CD4-positive, alpha-beta T cell treated with Interleukin-15 for 1 hour (primary cell): ENCODE measurements at regions not wholly inside any gene's neighbourhood (a gene's known extent, or its start where the extent isn't known, plus 50 kb on each side); places are given as distances from the start of the nearest gene placed in this dataset.
"Not testable (repeated sequence)": the region's sequence is repeated elsewhere in the genome, so short reads cannot be mapped to it uniquely, and the experiment has no call there.

Experiments used
- DNase-seq: peaks from one replicate; pipeline ENCODE4 v3.0.0-alpha.2; 2020

DNA sequence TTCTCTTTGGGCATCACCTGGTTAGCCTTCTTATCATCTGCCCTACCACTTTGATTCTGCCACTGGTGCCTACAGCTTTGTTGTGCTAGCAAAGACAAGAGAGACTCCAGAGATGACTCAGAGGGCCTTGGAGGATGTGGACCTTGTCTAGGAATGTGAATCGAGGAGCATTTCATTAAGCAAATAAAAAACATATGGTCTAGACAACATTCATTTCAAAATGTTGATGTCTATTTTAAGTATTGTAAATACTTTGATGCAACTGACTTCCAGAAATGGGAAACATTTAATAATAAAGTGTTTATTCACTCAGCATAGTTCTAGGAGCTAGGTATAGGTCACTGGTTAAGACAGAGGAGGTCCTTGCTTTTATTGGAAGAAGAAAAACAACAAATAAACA is 195.5 kb downstream of the CDCA7 start:
- no peak for DNase-seq

GRCh38 chr2:173552531-173552930 is 197.9 kb downstream of the CDCA7 start:
- no peak for DNase-seq

DNA sequence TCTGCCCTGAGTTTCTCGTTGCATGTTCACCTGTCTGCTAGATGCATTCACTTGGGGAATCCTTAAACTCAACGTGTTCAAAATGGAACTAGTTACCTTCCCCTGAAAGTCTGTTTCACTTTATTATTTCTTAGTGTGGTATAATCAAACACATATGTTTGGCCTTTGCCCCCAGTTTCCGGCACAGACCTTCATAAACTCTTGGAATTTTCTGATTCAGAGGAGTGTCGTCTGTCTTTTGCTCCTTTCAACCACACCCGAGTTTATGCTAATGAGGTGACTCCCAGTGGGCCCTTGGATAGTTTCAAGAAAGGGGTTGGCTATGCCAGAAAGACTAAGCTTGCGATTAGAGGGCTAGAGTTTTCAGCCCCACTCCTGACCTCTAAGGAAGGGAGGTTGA is 198.9 kb downstream of the CDCA7 start:
- no peak for DNase-seq

- no peak for DNase-seq
Observed at GRCh38 chr2:173555833-173556232, 201.2 kb downstream of the CDCA7 start.

DNA sequence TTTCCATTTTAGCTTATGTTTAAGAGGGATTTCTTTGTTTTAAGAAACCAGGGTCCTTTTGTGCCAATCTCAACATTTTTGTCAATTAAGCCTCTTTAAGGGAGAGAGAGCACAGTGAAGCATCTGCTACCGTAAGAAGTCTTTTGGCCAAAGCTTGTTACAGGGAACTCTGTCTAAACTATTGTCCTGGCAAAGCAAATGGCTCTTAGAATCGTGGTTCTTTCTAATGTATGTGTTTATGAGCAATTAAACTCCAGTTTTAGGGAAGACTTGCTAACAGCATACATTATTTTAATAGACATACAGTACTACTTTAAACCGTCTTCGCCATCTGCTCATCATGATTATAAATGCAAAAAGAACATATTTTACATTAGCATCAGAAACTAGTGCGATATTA is 202.1 kb downstream of the CDCA7 start:
- no peak for DNase-seq

GRCh38 chr2:173557497-173557896 is 202.8 kb downstream of the CDCA7 start:
- no peak for DNase-seq

DNA sequence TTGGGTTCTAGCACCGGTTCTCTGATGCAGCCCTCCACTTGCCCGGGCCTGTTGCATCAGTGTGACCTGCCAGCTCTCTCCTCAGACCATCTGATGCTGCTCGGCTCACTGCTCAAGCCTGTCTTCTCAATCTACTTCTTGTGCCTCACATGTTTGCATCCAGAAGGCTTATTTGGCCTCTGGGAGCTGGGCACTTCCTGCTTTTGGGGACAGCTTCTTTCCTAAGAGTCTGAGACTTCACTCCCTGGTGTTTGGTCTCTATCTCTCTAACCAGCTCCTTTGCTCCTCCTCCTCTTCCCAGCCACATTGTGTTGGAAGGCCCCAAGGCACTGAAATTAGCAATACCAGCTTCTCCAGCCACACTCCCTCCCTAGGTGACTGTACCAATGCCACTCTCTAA is 212.8 kb downstream of the CDCA7 start:
- DNase-seq, result no peak

DNA sequence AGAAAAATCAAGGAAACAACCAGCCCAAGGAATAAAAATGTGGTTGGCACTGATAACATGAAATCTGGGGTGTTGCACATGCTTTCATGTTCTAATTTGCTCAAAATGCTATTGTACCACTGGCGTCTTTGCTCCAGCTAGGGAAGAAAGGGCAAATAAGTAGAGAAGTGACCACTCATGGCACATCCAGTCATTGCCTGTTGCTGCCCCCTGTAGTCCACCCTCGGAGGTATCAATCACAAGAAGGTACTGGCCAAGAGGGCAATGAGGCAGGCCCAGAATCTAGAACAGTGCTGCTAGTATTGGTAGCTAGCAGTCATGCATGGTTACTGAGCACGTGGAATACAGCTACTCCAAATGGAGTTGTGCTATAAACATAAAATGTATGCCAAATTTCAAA is 213.4 kb downstream of the CDCA7 start:
- no peak for DNase-seq

- DNase-seq, result no peak
Observed at GRCh38 chr2:173571021-173571821, 216.5 kb downstream of the CDCA7 start.

- DNase-seq, result no peak
Observed at GRCh38 chr2:173571887-173572680, 217.4 kb downstream of the CDCA7 start.

- no peak for DNase-seq
Observed at GRCh38 chr2:173572848-173573247, 218.2 kb downstream of the CDCA7 start.

DNA sequence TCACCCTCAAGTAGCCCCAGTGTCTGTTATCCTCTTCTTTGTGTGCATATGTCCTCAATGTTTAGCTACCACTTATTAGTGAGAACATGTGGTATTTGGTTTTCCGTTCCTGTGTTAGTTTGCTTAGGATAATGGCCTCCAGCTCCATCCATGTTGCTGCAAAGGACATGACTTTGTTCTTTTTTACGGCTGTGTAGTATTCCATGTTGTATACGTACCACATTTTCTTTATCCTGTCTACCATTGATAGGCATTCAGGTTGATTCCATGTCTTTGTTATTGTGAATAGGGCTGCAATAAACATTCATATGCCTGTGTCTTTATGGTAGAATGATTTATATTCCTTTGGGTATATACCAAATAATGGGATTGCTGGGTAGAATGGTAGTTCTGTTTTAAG is 219.1 kb downstream of the CDCA7 start:
- not testable (repeated sequence) for DNase-seq

DNA sequence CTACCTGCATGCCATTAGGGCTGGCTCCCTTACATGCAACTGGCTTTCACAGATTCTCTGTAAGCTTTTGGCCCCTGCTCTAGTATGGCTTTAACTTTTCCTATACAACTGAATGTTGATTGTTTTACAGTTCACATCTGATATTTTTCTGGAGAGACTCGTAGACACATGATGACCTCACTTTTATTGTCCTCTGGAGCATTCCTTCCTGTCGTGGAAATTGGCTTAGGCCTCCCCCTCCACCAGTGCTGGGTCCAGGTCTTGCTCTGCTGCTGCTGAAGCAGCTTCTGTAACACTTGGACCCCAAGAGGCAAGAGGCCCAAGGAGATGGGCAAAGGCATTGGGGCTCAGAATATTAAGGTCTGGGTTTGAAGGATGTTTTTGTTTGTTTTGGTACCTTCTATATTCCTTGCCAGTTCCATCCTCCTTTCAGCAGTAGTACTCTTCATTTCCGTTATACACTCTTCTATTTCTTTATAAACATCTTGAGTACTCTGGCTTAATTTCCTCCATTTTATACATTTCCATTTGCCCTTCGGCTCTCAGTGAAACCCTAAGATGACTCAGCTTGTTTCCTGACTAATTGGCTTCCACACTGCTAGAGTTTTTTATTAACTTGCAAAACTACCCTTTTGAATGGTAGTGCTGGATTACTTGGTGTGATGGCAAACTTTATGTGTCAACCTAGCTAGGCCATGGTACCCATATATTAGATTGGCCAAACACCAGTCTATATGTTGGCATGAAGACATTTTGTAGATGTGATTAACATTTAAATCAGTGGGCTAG is 219.8 kb downstream of the CDCA7 start:
- no peak for DNase-seq

DNA sequence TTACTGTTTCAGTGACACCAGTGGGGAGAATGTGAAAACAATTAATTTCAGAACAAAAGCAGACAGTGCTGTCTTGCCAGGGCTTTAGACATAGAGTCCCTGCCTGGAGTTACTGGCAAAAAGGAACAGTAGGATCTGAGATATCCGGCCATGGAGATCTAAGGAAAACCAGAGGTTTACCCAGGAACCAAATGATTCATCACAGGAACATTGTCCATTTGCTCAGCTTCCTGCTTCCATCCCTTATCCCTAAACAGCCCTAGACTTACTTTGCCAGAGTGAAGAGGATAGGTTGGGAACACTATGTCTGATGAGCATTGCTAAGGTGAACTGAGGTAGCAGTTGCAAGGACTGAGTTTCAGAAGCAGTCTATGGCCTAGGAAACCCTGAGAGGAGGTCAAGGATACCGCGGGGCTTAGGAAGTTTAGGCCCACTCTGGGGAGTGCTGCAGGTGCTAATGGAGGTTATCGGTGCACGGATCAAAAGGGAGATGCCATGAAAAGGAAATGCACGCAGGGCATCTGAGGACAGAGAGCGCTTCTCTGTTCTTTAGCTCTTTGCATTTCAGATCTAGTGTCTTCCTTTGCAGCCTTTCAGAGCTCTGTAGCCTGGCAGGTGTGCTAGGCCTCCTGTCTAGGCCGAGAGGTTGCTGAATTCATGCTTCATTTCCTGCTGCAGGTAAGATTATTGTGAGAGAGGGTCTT is 223.9 kb downstream of the CDCA7 start:
- DNase-seq, result no peak

DNA sequence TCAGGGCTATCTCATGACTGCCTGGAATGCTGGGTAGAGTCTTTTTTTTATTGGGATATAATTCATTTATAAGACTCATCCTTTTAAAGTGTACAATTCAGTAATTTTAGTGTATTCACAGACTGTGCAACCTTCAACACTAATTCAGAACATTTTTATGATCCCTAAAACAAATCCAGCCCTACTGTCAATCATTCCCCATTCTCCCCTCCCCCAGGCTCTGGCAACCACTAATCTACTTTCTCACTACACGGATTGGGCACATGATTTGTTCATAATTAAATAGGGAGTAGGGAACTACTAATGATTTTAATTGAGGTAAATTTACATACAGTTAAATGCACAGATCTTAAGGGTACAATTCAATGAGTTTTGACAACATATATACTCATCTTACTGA is 225.7 kb downstream of the CDCA7 start:
- no peak for DNase-seq

- no peak for DNase-seq
Observed at GRCh38 chr2:173580956-173581355, 226.3 kb downstream of the CDCA7 start.

DNA sequence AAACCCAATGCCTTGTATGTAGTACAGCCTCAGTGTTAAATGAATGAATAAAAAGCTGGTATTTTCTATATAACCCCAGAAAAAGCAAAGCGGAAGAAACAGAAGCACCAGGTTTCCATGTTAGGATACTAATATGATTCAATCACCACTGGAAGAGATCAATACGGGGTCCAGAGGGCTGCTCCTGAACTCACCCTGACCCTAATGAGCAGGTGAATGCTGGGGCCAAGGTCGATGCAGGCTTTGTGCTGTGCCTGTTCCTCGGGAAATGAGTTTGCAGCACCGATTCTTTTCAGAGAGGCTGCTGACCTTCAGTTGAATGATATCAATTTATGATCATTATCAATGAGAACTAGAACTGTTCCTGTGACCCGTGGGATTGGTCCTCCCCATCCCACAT is 228.5 kb downstream of the CDCA7 start:
- DNase-seq, result no peak

GRCh38 chr2:173584000-173584399 is 229.3 kb downstream of the CDCA7 start:
- DNase-seq, result no peak

GRCh38 chr2:173584676-173585458 is 230.2 kb downstream of the CDCA7 start:
- DNase-seq, result no peak

GRCh38 chr2:173588931-173589369 is 234.3 kb downstream of the CDCA7 start:
- DNase-seq, result no peak

GRCh38 chr2:173589604-173590275 is 235.1 kb downstream of the CDCA7 start:
- DNase-seq, result no peak
